SU-DHL-6 (cell line): ENCODE measurements at regions not wholly inside any gene's neighbourhood (a gene's known extent, or its start where the extent isn't known, plus 50 kb on each side); places are given as distances from the start of the nearest gene placed in this dataset.

ENCODE experiments used
- H2AFZ ChIP-seq: fragments of 200-600 bp; sonication (generic); 2 replicates; pipeline ENCODE4 v1.6.1; 2014; ENCODE audit warnings: low read depth, mild to moderate bottlenecking, moderate library complexity, mixed read lengths, antibody characterized with exemption, low read length; ENCODE audit not compliant: severe bottlenecking
- H3F3A ChIP-seq: fragments of 200-600 bp; shearing (Covaris generic); 2 replicates; pipeline ENCODE4 v1.6.0; 2016; ENCODE audit warnings: antibody characterized with exemption, mild to moderate bottlenecking; ENCODE audit not compliant: insufficient read depth
- H3K27ac ChIP-seq: fragments of 200-600 bp; sonication (generic); 2 replicates; pipeline ENCODE4 v1.5.1; 2016; ENCODE audit warnings: low read depth, mild to moderate bottlenecking, low read length, moderate library complexity, mixed read lengths
- H3K27me3 ChIP-seq: fragments of 200-600 bp; sonication (generic), shearing (Covaris generic); 2 replicates; pipeline ENCODE4 v1.6.0; 2014; ENCODE audit warnings: mild to moderate bottlenecking, low read length
- H3K36me3 ChIP-seq: fragments of 200-600 bp; sonication (generic); 2 replicates; pipeline ENCODE4 v1.6.1; 2014; ENCODE audit warnings: mild to moderate bottlenecking, low read length, mixed read lengths
- H3K4me2 ChIP-seq: fragments of 300-600, 200-600 bp; shearing (Covaris generic), sonication (generic); 2 replicates; pipeline ENCODE4 v1.6.0; 2014; ENCODE audit warnings: low read length, low read depth, mild to moderate bottlenecking; ENCODE audit not compliant: poor library complexity, severe bottlenecking
- H3K4me3 ChIP-seq: fragments of 200-600 bp; sonication (generic); 2 replicates; pipeline ENCODE4 v1.5.1; 2014; ENCODE audit warnings: antibody characterized with exemption, low read length, mild to moderate bottlenecking, mixed read lengths; ENCODE audit not compliant: insufficient read depth, poor library complexity, severe bottlenecking
- H3K79me2 ChIP-seq: fragments of 200-600 bp; sonication (generic); 2 replicates; pipeline ENCODE4 v1.6.1; 2014; ENCODE audit warnings: mild to moderate bottlenecking, low read length, moderate library complexity; ENCODE audit not compliant: insufficient read depth
- H3K9ac ChIP-seq: fragments of 200-600 bp; sonication (generic); 2 replicates; pipeline ENCODE4 v1.7.0; 2014; ENCODE audit warnings: mild to moderate bottlenecking, low read length
- H3K9me2 ChIP-seq: fragments of 200-600 bp; sonication (generic); replicated peaks from 2 replicates; pipeline ENCODE4 v1.6.1; 2014; ENCODE audit warnings: low read length; ENCODE audit not compliant: insufficient read depth
- H3K9me3 ChIP-seq: fragments of 200-600 bp; sonication (generic); 2 replicates; pipeline ENCODE4 v1.6.1; 2014; ENCODE audit warnings: low read length, mixed read lengths; ENCODE audit not compliant: insufficient read depth
- H4K20me1 ChIP-seq: fragments of 200-600 bp; sonication (generic); 2 replicates; pipeline ENCODE4 v1.6.1; 2014; ENCODE audit warnings: low read depth, mild to moderate bottlenecking, antibody characterized with exemption, low read length, moderate library complexity, mixed read lengths
- EZH2phosphoT487 ChIP-seq: fragments of 200-600 bp; sonication (generic), shearing (Covaris generic); conservative IDR thresholded peaks from 2 replicates; pipeline ENCODE4 v1.6.1; 2018; ENCODE audit warnings: mild to moderate bottlenecking, antibody characterized with exemption, low read length, moderate library complexity, mixed read lengths
- TF ChIP-seq, protein P1 (sequence below): fragments of 200-600 bp; sonication (generic); IDR thresholded peaks from one replicate; pipeline ENCODE4 v1.5.1; 2017; ENCODE audit warnings: antibody characterized with exemption, mild to moderate bottlenecking, low read length, moderate library complexity; ENCODE audit not compliant: insufficient read depth, poor library complexity, severe bottlenecking

DNA sequence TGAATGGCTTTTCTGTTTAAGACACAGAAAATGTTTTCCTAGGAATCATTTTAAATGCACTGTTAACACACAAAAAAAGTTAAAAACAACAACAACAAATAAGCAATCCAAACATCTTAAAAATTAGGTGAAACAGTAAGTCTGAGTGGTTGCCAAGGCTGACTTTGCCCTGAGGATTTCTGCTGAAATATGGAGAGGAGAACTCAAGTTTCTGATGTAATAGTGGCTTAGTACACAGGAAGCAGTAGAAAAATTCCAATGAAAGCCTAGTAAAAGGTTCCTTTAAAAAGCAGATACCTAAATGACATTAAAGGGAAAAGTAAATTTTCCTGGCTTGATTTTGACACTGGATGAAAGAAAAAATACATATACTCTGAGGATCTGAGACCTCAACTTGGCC, 184.2 kb downstream of the EPM2A start:
- H3K9me2 ChIP-seq, result no peaks in the 10 kb centered on the region
- no peak overlapping the region for H2AFZ ChIP-seq
- no peaks in the 10 kb centered on the region for H3K79me2 ChIP-seq
- H4K20me1 ChIP-seq, result no peaks in the 10 kb centered on the region
- no peaks in the 10 kb centered on the region for H3K9me3 ChIP-seq
- no peaks in the 10 kb centered on the region for H3K27me3 ChIP-seq
- H3K4me3 ChIP-seq, result no peak overlapping the region
- H3K9ac ChIP-seq, result no peak overlapping the region
- TF ChIP-seq EZH2phosphoT487, result no peak
- TF ChIP-seq, protein P1, sequence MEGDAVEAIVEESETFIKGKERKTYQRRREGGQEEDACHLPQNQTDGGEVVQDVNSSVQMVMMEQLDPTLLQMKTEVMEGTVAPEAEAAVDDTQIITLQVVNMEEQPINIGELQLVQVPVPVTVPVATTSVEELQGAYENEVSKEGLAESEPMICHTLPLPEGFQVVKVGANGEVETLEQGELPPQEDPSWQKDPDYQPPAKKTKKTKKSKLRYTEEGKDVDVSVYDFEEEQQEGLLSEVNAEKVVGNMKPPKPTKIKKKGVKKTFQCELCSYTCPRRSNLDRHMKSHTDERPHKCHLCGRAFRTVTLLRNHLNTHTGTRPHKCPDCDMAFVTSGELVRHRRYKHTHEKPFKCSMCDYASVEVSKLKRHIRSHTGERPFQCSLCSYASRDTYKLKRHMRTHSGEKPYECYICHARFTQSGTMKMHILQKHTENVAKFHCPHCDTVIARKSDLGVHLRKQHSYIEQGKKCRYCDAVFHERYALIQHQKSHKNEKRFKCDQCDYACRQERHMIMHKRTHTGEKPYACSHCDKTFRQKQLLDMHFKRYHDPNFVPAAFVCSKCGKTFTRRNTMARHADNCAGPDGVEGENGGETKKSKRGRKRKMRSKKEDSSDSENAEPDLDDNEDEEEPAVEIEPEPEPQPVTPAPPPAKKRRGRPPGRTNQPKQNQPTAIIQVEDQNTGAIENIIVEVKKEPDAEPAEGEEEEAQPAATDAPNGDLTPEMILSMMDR, result no peak
- H3F3A ChIP-seq, result no peaks in the 10 kb centered on the region
- no peak overlapping the region for H3K4me2 ChIP-seq
- no peak overlapping the region for H3K27ac ChIP-seq
- H3K36me3 ChIP-seq, result no peaks in the 10 kb centered on the region

DNA sequence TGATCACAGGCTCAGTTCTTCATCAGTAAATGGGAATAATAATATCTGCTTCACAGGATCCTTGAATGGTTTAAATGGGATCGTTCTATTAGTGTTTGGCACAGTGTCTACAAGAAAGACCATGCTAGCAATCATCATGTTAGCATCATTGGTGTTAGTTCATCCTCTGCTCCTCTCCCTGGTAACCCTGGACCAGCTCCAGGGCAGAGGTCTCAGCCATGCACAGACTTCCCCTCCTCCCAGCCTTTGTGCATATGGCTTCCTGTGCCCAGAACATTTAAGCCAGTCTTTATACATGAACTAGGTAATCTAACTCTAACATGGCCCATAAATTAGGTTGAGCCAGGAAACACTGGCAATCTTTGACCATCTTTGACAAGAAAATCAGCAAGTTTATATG, 180.2 kb downstream of the EPM2A start:
- Histone ChIP-seq H3K79me2 (no peaks in the 10 kb centered on the region), H3K27me3 (no peaks in the 10 kb centered on the region), H3K9me2 (no peaks in the 10 kb centered on the region), H3F3A (no peaks in the 10 kb centered on the region), H3K36me3 (no peaks in the 10 kb centered on the region), H3K9ac (no peak overlapping the region), H3K27ac (no peak overlapping the region), H3K4me2 (no peak overlapping the region), H4K20me1 (no peaks in the 10 kb centered on the region), H3K9me3 (no peaks in the 10 kb centered on the region), H3K4me3 (no peak overlapping the region), H2AFZ (no peak overlapping the region)
- TF ChIP-seq, protein P1, result no peak
- TF ChIP-seq EZH2phosphoT487, result no peak

DNA sequence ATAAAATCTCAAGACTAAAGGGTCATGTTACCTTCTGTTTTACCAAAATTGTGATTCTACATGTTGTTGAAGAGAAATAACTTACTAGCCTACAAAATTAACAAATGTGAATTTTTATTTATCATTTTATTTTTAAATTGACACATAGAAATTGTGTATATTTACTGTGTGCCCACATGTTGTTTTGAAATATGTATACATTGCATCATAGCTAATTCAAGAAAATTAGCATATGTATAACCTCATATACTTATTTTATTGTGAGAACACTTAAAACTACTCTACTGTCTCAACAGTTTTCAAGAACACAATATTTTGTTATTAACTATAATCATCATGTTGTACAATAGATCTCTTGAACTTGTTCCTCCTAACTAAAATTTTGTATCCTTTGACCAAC, 177.8 kb downstream of the EPM2A start:
- H3K27ac ChIP-seq, result no peak overlapping the region
- H3K36me3 ChIP-seq, result no peaks in the 10 kb centered on the region
- H3K9me3 ChIP-seq, result no peaks in the 10 kb centered on the region
- no peak overlapping the region for H3K9ac ChIP-seq
- H3K4me2 ChIP-seq, result no peak overlapping the region
- no peak overlapping the region for H2AFZ ChIP-seq
- no peaks in the 10 kb centered on the region for H3K27me3 ChIP-seq
- no peaks in the 10 kb centered on the region for H3K79me2 ChIP-seq
- H4K20me1 ChIP-seq, result no peaks in the 10 kb centered on the region
- no peak overlapping the region for H3K4me3 ChIP-seq
- TF ChIP-seq EZH2phosphoT487, result no peak
- TF ChIP-seq, protein P1, result no peak
- H3F3A ChIP-seq, result no peaks in the 10 kb centered on the region
- H3K9me2 ChIP-seq, result no peaks in the 10 kb centered on the region
